ENCODE measurements at regions not wholly inside any gene's neighbourhood (a gene's known extent, or its start where the extent isn't known, plus 50 kb on each side); places are given as distances from the start of the nearest gene placed in this dataset.

DNA sequence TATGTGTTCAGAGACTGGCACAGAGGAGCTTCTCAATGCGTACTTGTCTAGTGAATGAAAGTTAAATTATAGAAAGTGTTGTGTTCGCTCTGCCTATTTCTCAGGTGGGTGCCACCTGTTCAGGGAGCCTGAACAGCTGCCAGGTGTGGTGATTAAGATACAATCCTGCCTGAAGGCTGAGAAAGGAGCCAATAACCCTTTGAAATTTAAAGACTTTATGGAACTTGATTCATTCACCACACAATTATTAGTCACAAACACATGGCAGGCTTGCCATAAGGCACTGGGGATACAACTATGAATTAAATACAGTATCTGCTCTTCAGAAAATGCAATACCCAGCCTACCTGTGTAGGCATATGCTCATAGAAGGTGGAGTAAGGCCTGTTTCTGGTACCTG lies 92.9 kb upstream of the AMOTL1 start:
- TF ChIP-seq, protein P1, sequence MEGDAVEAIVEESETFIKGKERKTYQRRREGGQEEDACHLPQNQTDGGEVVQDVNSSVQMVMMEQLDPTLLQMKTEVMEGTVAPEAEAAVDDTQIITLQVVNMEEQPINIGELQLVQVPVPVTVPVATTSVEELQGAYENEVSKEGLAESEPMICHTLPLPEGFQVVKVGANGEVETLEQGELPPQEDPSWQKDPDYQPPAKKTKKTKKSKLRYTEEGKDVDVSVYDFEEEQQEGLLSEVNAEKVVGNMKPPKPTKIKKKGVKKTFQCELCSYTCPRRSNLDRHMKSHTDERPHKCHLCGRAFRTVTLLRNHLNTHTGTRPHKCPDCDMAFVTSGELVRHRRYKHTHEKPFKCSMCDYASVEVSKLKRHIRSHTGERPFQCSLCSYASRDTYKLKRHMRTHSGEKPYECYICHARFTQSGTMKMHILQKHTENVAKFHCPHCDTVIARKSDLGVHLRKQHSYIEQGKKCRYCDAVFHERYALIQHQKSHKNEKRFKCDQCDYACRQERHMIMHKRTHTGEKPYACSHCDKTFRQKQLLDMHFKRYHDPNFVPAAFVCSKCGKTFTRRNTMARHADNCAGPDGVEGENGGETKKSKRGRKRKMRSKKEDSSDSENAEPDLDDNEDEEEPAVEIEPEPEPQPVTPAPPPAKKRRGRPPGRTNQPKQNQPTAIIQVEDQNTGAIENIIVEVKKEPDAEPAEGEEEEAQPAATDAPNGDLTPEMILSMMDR (IDR thresholded peaks at IDR 0.05), result no peak
- no peak for TF ChIP-seq POLR2A (IDR thresholded peaks at IDR 0.05)
